Neural cell (in vitro differentiated cells): ENCODE measurements at regions not wholly inside any gene's neighbourhood (a gene's known extent, or its start where the extent isn't known, plus 50 kb on each side); places are given as distances from the start of the nearest gene placed in this dataset.

Experiments
- H2AFZ ChIP-seq: fragments of 200-600, 300-800 bp; sonication (generic), shearing (Covaris generic); 2 replicates; pipeline ENCODE4 v1.6.0; 2014; ENCODE audit warnings: low read depth, mild to moderate bottlenecking, antibody characterized with exemption, low read length, moderate library complexity
- H3F3A ChIP-seq: fragments of 200-600 bp; shearing (Covaris generic); 2 replicates; pipeline ENCODE4 v1.6.1; 2016; ENCODE audit warnings: mild to moderate bottlenecking, moderate library complexity, mixed read lengths, antibody characterized with exemption, low read length; ENCODE audit not compliant: insufficient read depth, poor library complexity, severe bottlenecking
- H3K27ac ChIP-seq: fragments of 200-600, 300-800 bp; sonication (generic), shearing (Covaris generic); 2 replicates; pipeline ENCODE4 v1.5.1; 2014; ENCODE audit warnings: mild to moderate bottlenecking, low read length, moderate library complexity
- H3K27me3 ChIP-seq: fragments of 300-800, 200-600 bp; sonication (generic), shearing (Covaris generic); 2 replicates; pipeline ENCODE4 v1.6.0; 2014; ENCODE audit warnings: mild to moderate bottlenecking, low read depth, low read length, moderate library complexity; ENCODE audit not compliant: insufficient read depth
- H3K36me3 ChIP-seq: fragments of 300-800, 200-600 bp; sonication (generic), shearing (Covaris generic); 2 replicates; pipeline ENCODE4 v1.5.1; 2014; ENCODE audit warnings: mild to moderate bottlenecking, antibody characterized with exemption, low read length, moderate library complexity; ENCODE audit not compliant: insufficient read depth
- H3K4me2 ChIP-seq: fragments of 300-800, 200-600 bp; sonication (generic), shearing (Covaris generic); 2 replicates; pipeline ENCODE4 v1.6.0; 2014; ENCODE audit warnings: mild to moderate bottlenecking, low read length
- H3K4me3 ChIP-seq: fragments of 300-800, 200-600 bp; sonication (generic), shearing (Covaris generic); 2 replicates; pipeline ENCODE4 v1.5.1; 2014; ENCODE audit warnings: mild to moderate bottlenecking, low read length, moderate library complexity
- H3K79me2 ChIP-seq: fragments of 200-600 bp; shearing (Covaris generic); replicated peaks from 2 replicates; pipeline ENCODE4 v1.6.0; 2014; ENCODE audit warnings: mild to moderate bottlenecking, low read length, moderate library complexity; ENCODE audit not compliant: insufficient read depth
- H3K9ac ChIP-seq: fragments of 300-800, 200-600 bp; sonication (generic), shearing (Covaris generic); 2 replicates; pipeline ENCODE4 v1.6.1; 2016; ENCODE audit warnings: mild to moderate bottlenecking, low read length, mixed read lengths
- H3K9me2 ChIP-seq: fragments of 200-600 bp; shearing (Covaris generic); 2 replicates; pipeline ENCODE4 v1.6.1; 2016; ENCODE audit warnings: mild to moderate bottlenecking, low read length, mixed read lengths; ENCODE audit not compliant: insufficient read depth
- H3K9me3 ChIP-seq: fragments of 200-600, 300-800 bp; sonication (generic), shearing (Covaris generic); 2 replicates; pipeline ENCODE4 v1.6.1; 2016; ENCODE audit warnings: mild to moderate bottlenecking, mixed run types, low read length, moderate library complexity, mixed read lengths
- H4K20me1 ChIP-seq: fragments of 200-600 bp; shearing (Covaris generic); 2 replicates; pipeline ENCODE4 v1.6.1; 2016; ENCODE audit warnings: mild to moderate bottlenecking, mixed run types; ENCODE audit not compliant: insufficient read depth
- EP300 ChIP-seq: fragments of 450-650 bp; conservative IDR thresholded peaks from 2 replicates; pipeline ENCODE4 v1.6.1; 2014; ENCODE audit warnings: antibody characterized with exemption, mild to moderate bottlenecking, moderate library complexity; ENCODE audit not compliant: poor library complexity, severe bottlenecking
- EZH2 ChIP-seq: fragments of 200-600, 300-800 bp; shearing (Covaris generic), sonication (generic); IDR thresholded peaks from 2 replicates; pipeline ENCODE4 v1.6.1; 2014; ENCODE audit warnings: antibody characterized with exemption, low read length, borderline replicate concordance, mild to moderate bottlenecking; ENCODE audit not compliant: insufficient read depth, poor library complexity, severe bottlenecking
- MXI1 ChIP-seq: fragments of 450-650 bp; conservative IDR thresholded peaks from 2 replicates; pipeline ENCODE4 v1.6.1; 2014; ENCODE audit warnings: antibody characterized with exemption, mild to moderate bottlenecking; ENCODE audit not compliant: poor library complexity, severe bottlenecking
- POLR2AphosphoS5 ChIP-seq: IDR thresholded peaks from 2 replicates; pipeline ENCODE4 v1.6.1; 2012
- RAD21 ChIP-seq: fragments of 450-650 bp; conservative IDR thresholded peaks from 2 replicates; pipeline ENCODE4 v1.6.1; 2014; ENCODE audit warnings: antibody characterized with exemption, mild to moderate bottlenecking, moderate library complexity
- REST ChIP-seq: IDR thresholded peaks from 2 replicates; pipeline ENCODE4 v1.6.1; 2012; ENCODE audit warnings: borderline replicate concordance
- SMC3 ChIP-seq: fragments of 450-650 bp; conservative IDR thresholded peaks from 2 replicates; pipeline ENCODE4 v1.6.1; 2014; ENCODE audit warnings: antibody characterized with exemption, mild to moderate bottlenecking, moderate library complexity; ENCODE audit not compliant: poor library complexity
- TAF1 ChIP-seq: IDR thresholded peaks from 2 replicates; pipeline ENCODE4 v1.6.1; 2012; ENCODE audit warnings: low read depth
- TF ChIP-seq, protein P1 (sequence below): fragments of 450-650 bp; IDR thresholded peaks from 2 replicates; pipeline ENCODE4 v1.5.1; 2014; ENCODE audit warnings: antibody characterized with exemption, mild to moderate bottlenecking, moderate library complexity; ENCODE audit not compliant: poor library complexity, severe bottlenecking

- Histone ChIP-seq H3F3A (no peaks in the 10 kb centered on the region), H4K20me1 (no peaks in the 10 kb centered on the region)
These were observed 506.4 kb downstream of the PRKD1 start for GRCh38 chr14:29421156-29421728.

GRCh38 chr14:29425705-29426482 is 501.8 kb downstream of the PRKD1 start:
- Histone ChIP-seq H2AFZ (no peak overlapping the region), H3K9ac (peak overlapping the region; percentile 33), H3K9me2 (no peaks in the 10 kb centered on the region)

More at GRCh38 chr14:29421156-29421728, 506.4 kb downstream of the PRKD1 start:
- Histone ChIP-seq H3K27ac (no peak overlapping the region), H2AFZ (no peak overlapping the region), H3K4me3 (no peak overlapping the region), H3K9ac (no peak overlapping the region), H3K27me3 (no peaks in the 10 kb centered on the region), H3K36me3 (no peaks in the 10 kb centered on the region), H3K9me3 (no peaks in the 10 kb centered on the region), H3K79me2 (no peaks in the 10 kb centered on the region), H3K4me2 (no peak overlapping the region), H3K9me2 (no peaks in the 10 kb centered on the region)
- TF ChIP-seq REST (no peak), MXI1 (no peak), EZH2 (no peak), SMC3 (no peak), EP300 (no peak)
- TF ChIP-seq, protein P1, sequence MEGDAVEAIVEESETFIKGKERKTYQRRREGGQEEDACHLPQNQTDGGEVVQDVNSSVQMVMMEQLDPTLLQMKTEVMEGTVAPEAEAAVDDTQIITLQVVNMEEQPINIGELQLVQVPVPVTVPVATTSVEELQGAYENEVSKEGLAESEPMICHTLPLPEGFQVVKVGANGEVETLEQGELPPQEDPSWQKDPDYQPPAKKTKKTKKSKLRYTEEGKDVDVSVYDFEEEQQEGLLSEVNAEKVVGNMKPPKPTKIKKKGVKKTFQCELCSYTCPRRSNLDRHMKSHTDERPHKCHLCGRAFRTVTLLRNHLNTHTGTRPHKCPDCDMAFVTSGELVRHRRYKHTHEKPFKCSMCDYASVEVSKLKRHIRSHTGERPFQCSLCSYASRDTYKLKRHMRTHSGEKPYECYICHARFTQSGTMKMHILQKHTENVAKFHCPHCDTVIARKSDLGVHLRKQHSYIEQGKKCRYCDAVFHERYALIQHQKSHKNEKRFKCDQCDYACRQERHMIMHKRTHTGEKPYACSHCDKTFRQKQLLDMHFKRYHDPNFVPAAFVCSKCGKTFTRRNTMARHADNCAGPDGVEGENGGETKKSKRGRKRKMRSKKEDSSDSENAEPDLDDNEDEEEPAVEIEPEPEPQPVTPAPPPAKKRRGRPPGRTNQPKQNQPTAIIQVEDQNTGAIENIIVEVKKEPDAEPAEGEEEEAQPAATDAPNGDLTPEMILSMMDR, result no peak

More at GRCh38 chr14:29425705-29426482, 501.8 kb downstream of the PRKD1 start:
- H3K27ac ChIP-seq, result peak overlapping the region; percentile 53
- peak overlapping the region; percentile 39 for H3K4me3 ChIP-seq
- H3F3A ChIP-seq, result no peaks in the 10 kb centered on the region
- H3K27me3 ChIP-seq, result no peaks in the 10 kb centered on the region
- H3K9me3 ChIP-seq, result no peaks in the 10 kb centered on the region
- no peaks in the 10 kb centered on the region for H4K20me1 ChIP-seq
- peak; percentile 23 for TF ChIP-seq POLR2AphosphoS5
- TF ChIP-seq EP300, result peak; percentile 15
- TF ChIP-seq REST, result no peak
- peak; percentile 22 for TF ChIP-seq RAD21
- TF ChIP-seq TAF1, result no peak
- H3K4me2 ChIP-seq, result peak overlapping the region; percentile 38
- H3K36me3 ChIP-seq, result no peaks in the 10 kb centered on the region
- H3K79me2 ChIP-seq, result no peaks in the 10 kb centered on the region
